PC-3 (cell line): ENCODE measurements at regions not wholly inside any gene's neighbourhood (a gene's known extent, or its start where the extent isn't known, plus 50 kb on each side); places are given as distances from the start of the nearest gene placed in this dataset.

ENCODE experiments used
- ATAC-seq: fragments of 200-7000 bp; cut with Tn5 transposase; 2 replicates; pipeline ENCODE4 v1.9.1; 2020; ENCODE audit warnings: mild to moderate bottlenecking, moderate library complexity
- BruUV-seq: library from RNA; stranded (reverse); fragments of 400-500 nt; replicated peaks from 2 replicates; lab custom pipeline; 2021; lab: Mats Ljungman, UMichigan
- CTCF ChIA-PET: fragments of 300-600 bp; sonication (Branson Sonifier 250); formaldehyde crosslinking; loops from one replicate; lab custom pipeline; 2022; ENCODE audit warnings: antibody characterized with exemption; lab: Charles Lee
- POLR2A ChIA-PET: fragments of 300-600 bp; sonication (Branson Sonifier 250); formaldehyde crosslinking; loops from one replicate; lab custom pipeline; 2022; ENCODE audit warnings: antibody characterized with exemption; ENCODE audit not compliant: unreplicated experiment; lab: Charles Lee
- DNase-seq: peaks from one replicate; pipeline ENCODE4 v3.0.0-alpha.2; 2015
- H2AFZ ChIP-seq: fragments of 300-600 bp; sonication (generic); 2 replicates; pipeline ENCODE4 v1.6.0; 2016; ENCODE audit warnings: antibody characterized with exemption, low read length
- H3F3A ChIP-seq: fragments of 300-600 bp; sonication (generic); one replicate; pipeline ENCODE4 v1.6.0; 2017; ENCODE audit warnings: antibody characterized with exemption, low read length, control low read depth, mild to moderate bottlenecking; ENCODE audit not compliant: unreplicated experiment
- H3K27ac ChIP-seq: fragments of 300-600 bp; sonication (generic); 2 replicates; pipeline ENCODE4 v1.5.1; 2016; ENCODE audit warnings: mild to moderate bottlenecking, low read length
- H3K27me3 ChIP-seq: fragments of 300-600 bp; sonication (generic); 2 replicates; pipeline ENCODE4 v1.6.1; 2016; ENCODE audit warnings: low read length, mixed read lengths
- H3K36me3 ChIP-seq: fragments of 300-600 bp; sonication (generic); 2 replicates; pipeline ENCODE4 v1.6.1; 2016; ENCODE audit warnings: low read depth, mixed run types, low read length, mixed read lengths
- H3K4me1 ChIP-seq: fragments of 300-600 bp; sonication (generic); 2 replicates; pipeline ENCODE4 v1.5.1; 2016; ENCODE audit warnings: low read length; ENCODE audit not compliant: insufficient read depth
- H3K4me2 ChIP-seq: fragments of 300-600 bp; sonication (generic); 2 replicates; pipeline ENCODE4 v1.6.0; 2016; ENCODE audit warnings: low read length
- H3K4me3 ChIP-seq: fragments of 300-600 bp; sonication (generic); 2 replicates; pipeline ENCODE4 v1.5.1; 2016; ENCODE audit warnings: mild to moderate bottlenecking, low read length, mixed read lengths
- H3K79me2 ChIP-seq: fragments of 300-600 bp; sonication (generic); 2 replicates; pipeline ENCODE4 v1.6.1; 2017; ENCODE audit warnings: low read length, mixed read lengths
- H3K9ac ChIP-seq: fragments of 300-600 bp; sonication (generic); 2 replicates; pipeline ENCODE4 v1.6.0; 2016; ENCODE audit warnings: mild to moderate bottlenecking, low read length
- H3K9me2 ChIP-seq: fragments of 300-600 bp; sonication (generic); replicated peaks from 2 replicates; pipeline ENCODE4 v1.6.1; 2016; ENCODE audit warnings: mixed run types, low read length, mixed read lengths
- H3K9me3 ChIP-seq: fragments of 300-600 bp; sonication (generic); 2 replicates; pipeline ENCODE4 v1.6.1; 2016; ENCODE audit warnings: low read length, mixed read lengths
- H4K20me1 ChIP-seq: fragments of 300-600 bp; sonication (generic); 2 replicates; pipeline ENCODE4 v1.6.1; 2016; ENCODE audit warnings: low read length, mixed read lengths
- CTCF ChIP-seq: fragments of 300-600 bp; sonication (generic); conservative IDR thresholded peaks from 2 replicates; pipeline ENCODE4 v1.5.1; 2017; ENCODE audit warnings: antibody characterized with exemption, low read depth, mild to moderate bottlenecking, low read length
- EZH2 ChIP-seq: fragments of 300-600 bp; sonication (generic); IDR thresholded peaks from one replicate; pipeline ENCODE4 v1.6.1; 2017; ENCODE audit warnings: antibody characterized with exemption, mild to moderate bottlenecking, low read length; ENCODE audit not compliant: unreplicated experiment
- EZH2phosphoT487 ChIP-seq: fragments of 300-600 bp; sonication (generic); IDR thresholded peaks from 2 replicates; pipeline ENCODE4 v1.6.1; 2018; ENCODE audit warnings: mild to moderate bottlenecking, antibody characterized with exemption, low read length, borderline replicate concordance
- intact Hi-C: fragments of 100-400 bp; cut with micrococcal nuclease; formaldehyde crosslinking; loops from 2 replicates; pipeline ENCODE4 v1.9.0; 2023

GRCh38 chr9:28882529-28882928 is 1309.2 kb upstream of the C9orf72 start:
- DNase-seq, result no peak
- Histone ChIP-seq H3K4me1 (no peaks in the 10 kb centered on the region), H3K27ac (no peak overlapping the region), H2AFZ (no peak overlapping the region), H3K27me3 (no peaks in the 10 kb centered on the region), H3K4me2 (no peak overlapping the region), H3K4me3 (no peak overlapping the region), H4K20me1 (no peaks in the 10 kb centered on the region), H3F3A (no peaks in the 10 kb centered on the region), H3K9ac (no peak overlapping the region), H3K79me2 (no peaks in the 10 kb centered on the region), H3K9me2 (no peaks in the 10 kb centered on the region), H3K36me3 (no peaks in the 10 kb centered on the region), H3K9me3 (no peaks in the 10 kb centered on the region)
- intact Hi-C loops, result no loop called here
- no peak for ATAC-seq
- ChIA-PET CTCF (no interaction called here), POLR2A (no interaction called here)
- TF ChIP-seq CTCF (no peak), EZH2 (no peak), EZH2phosphoT487 (no peak)
- no TSS peak for BruUV-seq

GRCh38 chr9:28883234-28883633 is 1310.0 kb upstream of the C9orf72 start:
- Histone ChIP-seq H3K4me2 (no peak overlapping the region), H3F3A (no peaks in the 10 kb centered on the region), H3K79me2 (no peaks in the 10 kb centered on the region), H2AFZ (no peak overlapping the region), H3K9me3 (no peaks in the 10 kb centered on the region), H3K4me1 (no peaks in the 10 kb centered on the region), H3K4me3 (no peak overlapping the region), H3K27ac (no peak overlapping the region), H3K9me2 (no peaks in the 10 kb centered on the region), H4K20me1 (no peaks in the 10 kb centered on the region), H3K27me3 (no peaks in the 10 kb centered on the region), H3K9ac (no peak overlapping the region), H3K36me3 (no peaks in the 10 kb centered on the region)
- ATAC-seq (no peak), DNase-seq (no peak)
- TF ChIP-seq EZH2phosphoT487, result no peak
- no peak for TF ChIP-seq EZH2
- TF ChIP-seq CTCF, result no peak
- intact Hi-C loops, result no loop called here
- BruUV-seq, result no TSS peak
- CTCF ChIA-PET, result no interaction called here
- POLR2A ChIA-PET, result no interaction called here

GRCh38 chr9:28887188-28887884 is 1314.1 kb upstream of the C9orf72 start:
- H3K4me1 ChIP-seq, result peaks cover 4% of the 10 kb centered on the region
- no peak overlapping the region for H3K4me3 ChIP-seq
- no peak overlapping the region for H3K4me2 ChIP-seq
- no peaks in the 10 kb centered on the region for H3K27me3 ChIP-seq
- H4K20me1 ChIP-seq, result no peaks in the 10 kb centered on the region
- no peaks in the 10 kb centered on the region for H3K9me3 ChIP-seq
- H3K27ac ChIP-seq, result no peak overlapping the region
- H3K79me2 ChIP-seq, result no peaks in the 10 kb centered on the region
- intact Hi-C loops, result no loop called here
- no peaks in the 10 kb centered on the region for H3F3A ChIP-seq
- H2AFZ ChIP-seq, result no peak overlapping the region
- H3K36me3 ChIP-seq, result no peaks in the 10 kb centered on the region
- no peak overlapping the region for H3K9ac ChIP-seq
- no peak for DNase-seq
- H3K9me2 ChIP-seq, result no peaks in the 10 kb centered on the region
- ATAC-seq, result no peak
- no TSS peak for BruUV-seq
- TF ChIP-seq EZH2, result no peak
- no peak for TF ChIP-seq EZH2phosphoT487
- TF ChIP-seq CTCF, result no peak
- CTCF ChIA-PET, result no interaction called here
- POLR2A ChIA-PET, result interaction anchor here (0.7 kb wide), 1 partner anchor 122 kb away, joined by 10 read pairs; no protein-coding TSS in a partner anchor
